GM19239 (cell line): ENCODE measurements at regions not wholly inside any gene's neighbourhood (a gene's known extent, or its start where the extent isn't known, plus 50 kb on each side); places are given as distances from the start of the nearest gene placed in this dataset.
"Not testable (repeated sequence)": the region's sequence is repeated elsewhere in the genome, so short reads cannot be mapped to it uniquely, and the experiment has no call there.

Source experiments
- DNase-seq: peaks from one replicate; pipeline ENCODE4 v3.0.0; 2011; ENCODE audit warnings: low spot score; ENCODE audit not compliant: insufficient read length
- FAIRE-seq: peaks from 2 replicates; lab custom pipeline; 2011; peaks lifted over from hg19 to GRCh38; lab: Jason Lieb, UNC

DNA sequence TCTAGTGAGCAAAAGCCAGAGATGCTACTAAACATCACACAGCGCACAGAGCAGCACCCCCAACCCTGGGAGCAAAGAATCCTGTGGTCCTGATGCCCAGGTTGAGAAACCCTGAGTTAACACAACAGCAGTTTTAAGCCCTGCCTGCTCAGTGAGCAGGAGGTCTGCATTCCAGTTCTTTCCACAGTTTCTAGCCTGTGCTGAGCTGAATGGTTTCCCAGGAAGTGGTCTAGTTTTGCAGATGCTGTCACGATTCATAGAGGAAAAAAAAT is 171.1 kb upstream of the PROK2 start:
- FAIRE-seq (peak; percentile 64), DNase-seq (no peak)

DNA sequence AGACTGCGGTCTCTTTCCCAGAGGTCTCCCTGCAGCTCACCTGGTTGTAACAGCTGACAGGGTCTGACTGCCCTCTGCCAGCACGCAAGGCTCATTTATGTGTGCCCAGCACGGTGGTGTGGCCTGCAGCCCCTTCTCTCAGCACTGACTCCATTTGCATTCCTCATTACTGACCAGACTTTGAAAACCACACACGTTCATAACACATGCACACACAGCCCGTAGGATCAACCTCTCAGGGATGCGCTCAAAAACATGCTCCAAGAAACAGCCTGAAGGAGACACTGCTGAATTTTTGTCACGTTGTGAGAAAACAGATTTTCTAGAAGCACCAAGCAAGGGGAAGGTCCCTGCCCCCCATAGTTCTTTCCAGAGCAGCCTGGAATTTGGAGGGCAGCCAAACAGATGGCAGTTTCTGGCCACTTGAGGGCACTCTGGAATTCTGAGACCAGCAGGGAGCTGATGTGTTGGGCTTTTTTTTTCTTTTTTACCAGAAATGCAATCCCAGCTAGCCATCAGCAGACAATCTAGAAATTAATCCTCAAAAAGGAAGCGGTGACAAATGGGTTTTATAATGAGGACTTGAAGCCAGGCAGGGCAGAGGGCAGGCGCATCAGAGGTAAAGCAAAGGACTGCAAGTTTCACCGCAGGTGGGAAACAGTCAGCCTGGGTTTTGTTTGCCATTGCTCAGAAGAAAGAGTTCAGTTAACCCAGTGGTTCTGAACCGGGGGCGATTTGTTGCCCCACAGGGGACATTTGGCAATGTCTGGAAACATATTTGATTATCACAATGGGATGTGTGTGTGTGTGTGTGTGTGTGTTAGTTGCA is 170.5 kb upstream of the PROK2 start:
- DNase-seq (no peak), FAIRE-seq (peak; percentile 84)

DNA sequence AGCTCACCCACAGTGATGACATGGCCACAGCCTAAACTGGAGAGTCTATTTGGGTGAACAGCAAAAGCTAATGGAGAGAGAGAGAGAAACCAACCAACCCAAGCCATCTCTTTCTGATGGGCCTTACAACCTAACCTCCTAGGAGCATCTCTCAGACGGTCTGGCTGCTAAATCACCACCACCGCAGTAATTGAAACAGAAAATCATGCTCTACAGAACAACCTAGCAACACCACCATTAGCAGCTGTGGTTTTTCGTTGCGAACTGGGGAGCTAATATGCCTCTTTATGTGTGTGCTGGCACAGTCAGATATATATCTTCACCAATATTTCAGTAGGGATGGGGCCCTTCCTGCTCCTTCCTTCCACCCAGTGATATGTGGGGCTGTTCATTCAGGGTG is 166.9 kb upstream of the PROK2 start:
- FAIRE-seq = no peak
- DNase-seq = no peak

DNA sequence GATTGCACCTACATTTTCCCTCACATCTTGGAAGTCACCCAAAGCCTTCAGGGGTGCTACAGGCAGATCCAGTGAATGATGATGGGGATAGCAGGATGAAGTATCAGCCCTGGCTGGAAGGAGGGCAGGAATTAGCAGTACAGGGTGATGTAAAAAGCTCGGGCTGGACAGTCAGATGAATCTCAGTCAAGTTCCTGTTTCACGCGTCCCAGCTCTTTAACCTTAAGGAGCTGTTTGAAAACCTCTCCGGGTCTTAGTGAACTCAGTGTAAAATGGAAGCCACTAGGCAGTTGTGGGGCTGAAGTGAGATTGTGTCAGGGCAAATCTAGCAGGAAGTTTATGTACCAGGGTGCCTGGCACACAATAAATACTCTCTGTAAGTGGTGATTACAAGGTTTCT is 166.4 kb upstream of the PROK2 start:
- FAIRE-seq (no peak), DNase-seq (no peak)

DNA sequence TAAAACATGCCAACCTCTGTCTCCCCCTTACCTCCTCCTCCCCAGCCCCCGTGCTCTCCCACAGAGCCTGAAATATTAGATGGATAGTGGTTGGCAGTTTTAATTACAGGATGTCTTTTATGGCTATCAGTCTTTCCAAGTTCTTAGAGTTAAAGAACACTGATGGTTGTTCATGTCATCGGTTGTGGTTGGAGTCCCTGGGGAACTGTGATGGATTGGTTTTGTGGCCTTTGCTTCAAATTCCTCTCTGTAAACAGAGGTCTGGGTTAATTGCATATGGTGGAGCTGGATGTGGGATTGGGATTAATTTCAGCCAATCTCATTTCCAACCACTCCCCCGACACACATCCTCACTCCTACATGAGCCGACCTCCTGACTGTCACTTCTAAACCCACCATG is 164.5 kb upstream of the PROK2 start:
- no peak for DNase-seq
- no peak for FAIRE-seq

DNA sequence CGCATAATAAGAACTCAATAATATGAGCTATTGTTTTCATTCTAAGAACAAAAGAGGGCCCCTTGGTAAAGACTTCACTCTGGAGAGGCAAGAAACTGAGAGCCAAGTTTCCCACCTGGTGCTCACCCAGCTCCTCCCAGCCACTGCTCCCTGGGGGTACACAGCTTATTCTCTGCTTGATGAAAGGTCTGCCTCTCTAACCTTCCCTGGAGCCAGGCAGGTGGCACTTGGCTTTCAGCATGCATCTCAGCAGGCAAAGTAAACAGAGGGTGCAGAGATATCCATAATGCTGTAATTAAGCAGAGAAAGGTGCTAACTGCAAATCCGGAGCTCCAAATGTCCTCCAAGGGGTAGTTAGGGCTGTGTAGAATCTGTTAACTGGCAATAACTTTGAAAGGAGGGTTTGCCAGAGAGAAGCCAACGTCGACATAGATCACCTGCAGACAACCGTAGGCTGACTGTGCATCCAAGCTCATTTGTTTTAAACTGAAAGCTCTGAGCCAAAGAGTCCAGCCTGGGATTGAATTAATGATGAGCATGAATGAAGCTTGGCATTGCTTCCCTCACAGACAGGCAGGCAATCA is 159.6 kb upstream of the PROK2 start:
- DNase-seq = no peak
- no peak for FAIRE-seq

DNA sequence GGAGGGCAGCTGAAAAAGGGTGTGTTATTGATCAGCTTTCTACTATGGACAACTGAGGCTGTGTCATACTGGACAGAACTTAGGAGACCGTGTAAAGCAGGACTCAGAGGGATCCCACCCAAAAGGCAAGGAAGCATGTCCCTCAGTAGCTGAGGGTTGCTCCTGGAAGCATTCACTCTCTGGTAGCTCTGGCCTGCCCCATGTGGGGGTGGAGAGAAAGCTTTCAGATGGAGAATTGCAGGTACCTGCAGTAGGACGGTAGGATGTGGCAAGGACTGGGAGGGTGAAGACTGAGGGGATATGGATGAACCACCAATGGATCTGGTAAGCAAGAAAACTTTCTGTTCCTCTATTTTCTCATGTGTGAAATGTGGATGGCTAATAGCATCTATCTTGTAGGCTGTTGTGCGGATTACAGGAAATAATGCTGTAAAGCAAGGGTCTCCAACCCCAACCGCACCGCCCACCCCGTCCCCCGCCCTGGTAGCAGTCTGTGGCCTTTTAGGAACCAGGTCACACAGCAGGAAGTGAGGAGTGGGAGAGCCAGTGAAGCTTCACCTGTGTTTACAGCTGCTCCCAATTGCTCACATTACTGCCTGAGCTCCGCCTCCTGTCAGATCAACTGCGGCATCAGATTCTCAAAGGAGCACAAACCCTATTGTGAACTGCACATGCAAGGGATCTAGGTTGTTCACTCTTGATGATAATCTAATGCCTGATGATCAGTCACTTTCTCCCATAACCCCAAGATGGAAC is 157.7 kb upstream of the PROK2 start:
- FAIRE-seq (no peak), DNase-seq (no peak)

DNA sequence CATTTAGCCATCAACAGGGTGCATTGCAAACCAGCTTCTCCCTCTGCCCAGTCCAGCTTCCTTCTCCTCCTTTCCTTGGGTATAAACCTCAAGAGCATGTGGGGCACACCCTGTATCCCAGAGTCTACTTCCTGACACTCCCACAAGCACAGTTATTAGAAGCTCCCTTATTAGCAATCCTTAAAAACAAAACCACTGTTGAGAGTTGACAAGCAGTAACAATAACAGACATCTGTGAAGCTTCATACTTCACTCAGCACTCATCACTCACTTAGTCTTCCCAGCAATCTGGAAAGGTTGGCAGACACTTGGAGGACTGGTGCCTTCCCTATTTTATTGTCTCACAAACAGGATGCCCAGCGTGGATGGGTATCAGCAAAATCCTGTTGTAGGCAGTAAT is 155.5 kb upstream of the PROK2 start:
- DNase-seq = no peak
- FAIRE-seq = no peak

DNA sequence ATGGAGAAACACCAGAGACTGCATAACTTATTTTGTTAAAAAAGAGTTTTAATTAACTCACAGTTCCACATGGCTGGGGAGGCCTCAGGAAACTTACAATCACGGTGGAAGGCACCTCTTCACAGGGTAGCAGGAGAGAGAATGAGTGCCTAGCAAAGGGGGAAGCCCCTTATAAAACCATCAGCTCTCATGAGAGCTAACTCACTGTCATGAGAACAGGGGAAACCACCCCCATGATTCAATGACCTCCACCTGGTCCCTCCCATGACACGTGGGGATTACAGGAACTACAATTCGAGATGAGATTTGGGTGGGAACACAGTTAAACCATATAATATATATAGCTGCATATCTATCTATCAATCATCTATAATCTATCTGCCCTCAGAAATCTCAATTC is 153.1 kb upstream of the PROK2 start:
- not testable (repeated sequence) for FAIRE-seq, DNase-seq

DNA sequence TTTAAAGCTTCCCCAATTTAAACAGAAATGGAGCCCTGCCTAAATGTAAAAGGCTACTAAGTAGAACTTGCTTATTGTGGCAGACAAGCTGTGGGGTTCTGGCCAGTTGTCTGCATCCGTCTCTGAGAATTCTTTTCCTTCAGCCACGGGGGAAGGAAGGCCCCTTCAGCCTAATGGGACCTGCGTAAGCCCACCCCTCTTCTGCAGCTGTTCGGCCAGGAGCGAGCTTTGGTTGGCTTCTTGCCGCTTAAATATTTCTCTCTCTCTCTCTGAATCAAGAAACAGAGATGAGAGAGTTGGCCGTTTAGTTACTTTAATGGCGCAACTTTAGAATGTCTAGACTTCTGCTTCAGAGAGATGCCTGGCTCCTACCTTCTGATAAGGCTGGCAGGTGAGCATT is 151.7 kb upstream of the PROK2 start:
- FAIRE-seq (no peak), DNase-seq (no peak)

DNA sequence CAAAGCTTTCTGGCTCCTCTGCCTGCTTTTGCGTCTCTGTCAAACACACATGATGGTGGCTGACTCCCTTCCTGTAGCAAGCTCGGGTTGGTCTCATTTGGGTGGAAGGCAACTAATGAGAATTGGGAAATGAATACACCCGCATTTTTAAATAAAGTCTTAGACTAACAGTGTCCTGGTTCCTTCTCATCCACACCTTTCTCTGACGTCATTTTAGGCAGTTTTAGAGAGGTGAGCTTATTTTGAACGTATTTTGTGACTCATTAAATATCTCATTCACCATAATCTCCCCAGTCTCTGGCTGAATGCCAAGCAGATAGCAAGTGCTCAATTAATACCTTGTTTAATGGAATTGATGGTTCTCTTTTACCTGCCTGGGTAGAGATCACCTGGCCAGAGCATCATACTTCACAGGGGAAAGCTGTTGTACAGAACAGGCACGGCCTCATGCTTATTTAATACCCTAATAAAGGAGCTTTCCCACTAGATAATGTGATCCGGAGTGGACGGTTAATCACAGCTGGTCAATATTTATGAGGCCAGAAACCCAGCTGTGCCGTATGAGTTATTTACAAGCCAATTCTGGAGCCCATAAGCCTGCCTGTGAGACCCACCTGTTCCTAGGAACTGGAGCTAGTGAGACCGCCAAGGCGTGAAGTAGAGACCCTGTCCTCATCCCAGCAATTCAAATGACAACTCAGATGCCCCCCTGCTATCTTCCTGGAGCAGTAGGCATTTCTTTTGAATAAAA is 149.7 kb upstream of the PROK2 start:
- DNase-seq (no peak), FAIRE-seq (no peak)

DNA sequence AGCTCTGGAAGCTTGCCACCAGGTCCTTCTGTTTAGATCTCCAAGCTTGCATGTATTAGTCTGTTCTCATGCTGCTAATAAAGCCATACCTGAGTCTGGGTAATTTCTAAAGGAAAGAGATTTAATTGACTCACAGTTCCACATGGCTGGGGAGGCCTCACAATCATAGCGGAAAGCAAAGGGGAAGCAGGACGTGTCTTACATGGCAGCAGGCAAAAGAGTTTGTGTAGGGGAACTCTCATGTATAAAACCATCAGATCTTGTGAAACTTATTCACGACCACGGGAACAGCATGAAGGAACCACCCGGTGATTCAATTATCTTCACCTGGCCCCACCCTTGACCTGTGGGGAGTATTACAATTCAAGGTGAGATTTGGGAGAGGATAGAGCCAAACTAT is 147.0 kb upstream of the PROK2 start:
- DNase-seq (no peak), FAIRE-seq (no peak)

DNA sequence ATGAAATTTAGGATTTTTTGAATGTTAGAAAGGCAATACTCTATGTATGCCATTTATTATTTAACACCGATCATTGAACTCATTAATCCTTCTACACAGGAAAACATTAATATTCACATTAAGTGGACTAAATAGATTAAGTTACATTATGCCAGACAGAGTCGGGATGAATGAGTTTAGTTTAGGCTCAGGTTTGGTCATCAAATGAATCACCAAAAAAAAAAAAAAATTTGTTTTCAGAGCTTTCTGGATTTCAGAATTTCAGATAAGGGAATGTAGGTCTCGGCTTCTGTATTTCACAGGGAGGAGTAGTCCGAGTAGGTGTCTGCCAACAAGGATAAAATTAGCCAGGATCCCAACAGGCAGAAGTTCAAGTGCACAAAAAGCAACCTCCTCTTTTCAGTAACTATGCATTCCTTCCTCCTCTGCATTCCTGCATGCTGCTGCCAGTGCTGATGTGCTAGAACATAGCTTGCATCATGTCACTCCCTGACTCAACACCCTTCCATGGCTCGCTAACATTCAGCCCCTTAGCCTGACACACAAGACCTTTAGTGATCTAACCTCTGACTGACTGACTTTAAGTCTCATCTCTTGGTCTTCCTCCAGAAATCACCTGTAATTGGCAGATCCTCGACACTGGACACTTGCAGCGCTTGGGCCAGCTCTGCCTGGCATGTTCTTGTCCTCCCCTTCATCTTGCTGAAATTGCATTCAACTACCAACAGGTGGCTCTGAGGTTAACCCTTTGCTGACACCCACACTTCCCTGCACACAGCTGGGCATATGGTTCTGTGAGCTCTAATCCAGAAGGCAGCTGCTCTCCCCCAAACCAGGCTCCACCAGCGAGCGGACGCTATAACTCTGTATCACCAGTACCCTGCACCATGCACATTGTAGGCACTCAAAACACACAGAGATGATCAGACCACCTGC is 145.4 kb upstream of the PROK2 start:
- DNase-seq (peak; percentile 46), FAIRE-seq (peak; percentile 52)

DNA sequence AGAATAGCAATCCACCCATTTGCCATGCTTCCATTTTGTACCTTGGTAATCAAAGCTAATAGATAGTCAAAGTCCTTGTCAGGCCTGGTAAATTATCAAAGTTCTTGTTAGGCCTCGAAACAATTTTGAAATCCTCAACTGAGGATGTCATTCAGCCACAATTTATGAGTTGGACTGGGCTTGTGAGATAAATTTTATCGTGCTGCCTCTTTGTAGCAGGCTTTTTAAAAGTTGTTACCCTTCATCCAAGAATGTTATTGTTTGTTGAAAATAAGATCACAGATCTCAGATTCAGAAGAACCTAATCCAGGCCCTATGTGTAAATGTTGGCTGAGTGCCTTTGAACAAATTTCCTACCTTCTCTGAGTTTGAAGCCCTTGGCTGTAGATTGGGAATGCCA is 143.3 kb upstream of the PROK2 start:
- no peak for DNase-seq
- no peak for FAIRE-seq

DNA sequence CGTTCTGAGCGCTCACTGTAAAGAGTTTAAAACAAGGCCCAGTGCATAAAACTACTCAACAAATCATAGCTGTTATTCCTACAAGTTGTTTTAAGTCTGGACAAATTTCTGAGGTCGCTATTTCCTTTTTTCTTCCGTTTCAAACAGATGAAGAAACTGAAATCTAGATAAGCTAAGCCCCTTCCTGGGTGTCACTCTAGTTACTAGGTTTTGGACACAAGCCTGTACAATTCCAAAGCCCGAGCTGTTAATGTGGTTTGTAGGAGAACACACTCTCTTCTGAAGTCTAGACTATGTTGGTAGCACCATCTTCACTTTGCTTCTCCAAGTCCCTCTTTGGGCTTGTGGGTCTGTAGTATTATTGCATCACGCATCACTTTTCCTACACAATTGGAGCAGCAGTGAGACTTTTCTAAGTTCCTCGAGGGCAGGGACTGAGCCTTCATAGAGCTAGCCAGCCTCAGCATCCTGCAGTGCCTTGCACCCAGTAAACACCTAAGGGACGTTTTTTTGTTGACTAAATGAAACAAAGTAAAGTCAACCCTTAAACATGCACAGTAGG is 142.6 kb upstream of the PROK2 start:
- FAIRE-seq (no peak), DNase-seq (no peak)

DNA sequence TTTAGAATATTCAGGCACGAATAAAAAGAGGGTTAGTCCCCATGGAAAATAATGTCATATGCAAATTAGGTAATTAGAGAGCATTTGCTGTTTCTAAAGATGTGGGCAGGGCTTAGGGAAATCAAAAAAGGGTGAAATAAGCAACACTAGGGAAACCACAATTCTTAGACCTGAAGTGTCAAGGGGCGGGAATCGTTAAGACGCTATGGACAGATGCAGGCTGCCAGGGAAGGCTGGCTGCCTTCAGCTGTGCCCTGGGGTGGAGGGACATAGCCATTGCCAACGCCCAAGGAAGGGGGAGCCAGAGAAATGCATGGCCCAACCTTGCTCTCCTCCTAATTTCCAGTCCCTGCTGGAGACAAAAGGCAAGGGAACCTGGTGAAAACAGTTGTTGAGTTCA is 141.7 kb upstream of the PROK2 start:
- DNase-seq = no peak
- no peak for FAIRE-seq

DNA sequence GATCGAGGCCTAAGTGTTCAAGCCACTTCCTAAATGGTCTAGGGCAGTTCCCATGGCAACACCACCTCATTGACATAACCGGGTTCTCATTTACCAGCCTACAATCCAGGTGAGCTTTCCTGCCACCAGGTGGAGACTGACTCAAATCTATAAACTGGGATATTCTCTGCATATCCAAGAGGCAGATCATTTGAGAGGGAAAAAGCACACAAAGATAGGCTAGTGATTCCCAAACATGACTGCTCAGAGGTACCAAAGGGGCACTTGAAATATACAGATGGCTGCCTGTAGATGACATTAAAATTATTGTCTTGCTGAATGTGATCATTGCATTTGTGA is 141.3 kb upstream of the PROK2 start:
- no peak for DNase-seq
- no peak for FAIRE-seq

DNA sequence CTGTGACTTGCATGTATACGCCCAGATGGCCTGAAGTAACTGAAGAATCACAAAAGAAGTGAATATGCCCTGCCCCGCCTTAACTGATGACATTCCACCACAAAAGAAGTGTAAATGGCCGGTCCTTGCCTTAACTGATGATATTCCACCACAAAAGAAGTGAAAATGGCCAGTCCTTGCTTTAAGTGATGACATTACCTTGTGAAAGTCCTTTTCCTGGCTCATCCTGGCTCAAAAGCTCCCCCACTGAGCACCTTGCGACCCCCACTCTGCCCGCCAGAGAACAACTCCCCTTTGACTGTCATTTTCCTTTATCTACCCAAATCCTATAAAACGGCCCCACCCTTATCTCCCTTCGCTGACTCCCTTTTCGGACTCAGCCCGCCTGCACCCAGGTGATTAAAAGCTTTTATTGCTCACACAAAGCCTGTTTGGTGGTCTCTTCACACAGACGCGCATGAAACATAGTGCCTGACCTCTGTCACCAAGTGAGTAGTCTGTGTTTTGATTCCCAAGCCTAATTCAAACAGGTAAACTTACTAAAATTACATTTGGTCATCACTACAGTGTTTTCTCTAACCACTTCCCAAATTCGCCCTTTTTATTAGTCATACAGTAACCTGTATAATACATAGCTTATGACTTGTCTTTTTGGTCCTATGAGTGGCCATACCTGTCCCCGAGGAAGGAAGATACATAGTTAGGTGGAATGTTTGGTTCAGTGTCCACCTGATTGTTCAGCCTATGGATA is 140.7 kb upstream of the PROK2 start:
- DNase-seq, FAIRE-seq: not testable (repeated sequence)

DNA sequence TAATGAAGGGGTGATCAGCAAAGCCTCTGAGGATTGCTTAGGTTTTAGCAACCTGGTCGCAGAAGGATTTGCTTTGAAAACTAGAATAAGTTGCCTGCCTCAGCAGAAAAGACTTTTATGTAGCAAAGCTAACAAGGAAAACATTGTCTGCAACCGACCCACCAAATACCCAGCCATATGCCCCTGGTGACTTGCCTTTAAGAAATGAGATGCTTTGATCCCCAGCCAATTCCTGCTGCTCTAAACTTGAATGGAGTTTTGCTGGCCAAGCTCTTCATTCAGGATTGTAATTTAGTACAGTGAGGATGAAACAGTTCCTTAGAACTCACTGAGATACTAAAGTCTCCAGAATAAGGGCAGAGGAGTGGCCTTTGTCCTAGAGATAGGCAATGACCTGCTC is 139.8 kb upstream of the PROK2 start:
- no peak for FAIRE-seq
- DNase-seq = no peak
